ENCODE measurements at regions not wholly inside any gene's neighbourhood (a gene's known extent, or its start where the extent isn't known, plus 50 kb on each side); places are given as distances from the start of the nearest gene placed in this dataset.
A peak's percentile ranks its signal among the peaks of the same experiment; 100 is the strongest.

DNA sequence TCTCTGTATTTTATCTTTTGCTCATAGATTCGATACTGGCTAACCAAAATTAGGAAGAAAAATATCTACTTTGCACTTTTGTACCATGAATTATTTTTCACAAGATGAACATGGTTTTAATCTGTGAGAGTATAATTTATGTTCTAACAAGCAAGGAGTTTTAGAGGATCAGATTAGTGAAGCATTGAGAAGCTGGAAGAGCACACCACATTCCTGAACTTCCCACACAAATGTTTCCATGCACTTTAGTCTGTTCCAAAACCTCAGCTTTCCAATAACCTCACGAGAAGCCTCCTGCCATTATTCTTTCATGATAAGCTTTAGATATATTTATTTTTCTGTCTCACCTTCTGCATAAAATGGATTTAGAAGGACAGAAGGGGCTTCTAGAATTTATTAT, 98.7 kb upstream of the MPDZ start:
- DNase-seq: no peak

DNA sequence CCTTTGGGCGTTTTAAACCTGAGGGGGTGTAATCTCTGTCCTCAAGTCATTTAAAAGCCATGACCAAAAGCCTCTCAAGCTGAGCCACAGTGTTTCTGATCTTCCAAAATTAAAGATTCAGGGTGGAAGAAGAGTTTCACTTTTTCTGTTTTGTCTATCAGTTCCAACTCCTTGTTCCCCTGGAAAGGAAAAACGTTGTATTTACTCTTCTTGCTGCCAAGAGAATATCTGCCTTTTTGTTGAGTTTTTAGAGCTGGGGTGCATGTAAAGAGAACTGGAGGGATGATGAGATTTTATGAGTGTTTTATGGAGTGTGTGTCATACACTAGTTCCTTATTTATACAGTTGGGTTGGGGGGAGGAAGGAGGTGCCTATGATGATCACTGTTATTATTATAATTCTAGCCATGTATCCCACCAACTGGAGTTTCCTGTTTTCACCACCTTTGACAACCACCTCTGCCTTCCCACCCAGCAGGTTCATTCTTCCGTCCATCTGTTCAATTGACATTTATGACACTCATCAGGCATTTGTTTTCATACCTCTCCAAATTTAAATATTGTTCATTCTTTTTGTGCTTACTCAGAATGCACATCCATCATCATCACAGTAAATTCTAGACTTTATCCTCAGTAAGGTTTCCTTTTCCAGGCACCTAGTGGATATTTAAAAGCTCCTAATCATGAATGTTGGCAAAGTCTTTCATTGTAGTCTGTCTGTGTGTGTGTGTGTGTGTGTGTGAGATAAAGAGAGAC, 97.9 kb upstream of the MPDZ start:
- no peak for DNase-seq

DNA sequence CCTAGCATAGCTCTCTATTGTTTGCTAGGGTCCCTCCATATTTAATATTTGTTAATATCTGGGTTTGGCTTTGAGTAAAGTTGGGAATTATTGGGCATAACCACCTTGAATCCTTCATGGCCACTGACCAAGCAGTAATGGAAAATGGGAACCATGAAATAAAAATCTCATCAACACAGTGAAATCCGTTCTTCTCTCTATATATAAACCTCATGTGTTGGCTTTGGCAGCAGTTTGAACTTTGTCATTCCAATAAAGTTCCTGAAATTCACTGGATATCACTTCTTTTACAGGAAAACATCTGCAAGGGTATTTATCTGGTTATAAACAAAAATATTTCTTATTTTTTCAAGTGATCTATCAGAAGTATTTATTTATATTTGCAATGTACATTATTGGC, 93.0 kb upstream of the MPDZ start:
- DNase-seq: no peak

DNA sequence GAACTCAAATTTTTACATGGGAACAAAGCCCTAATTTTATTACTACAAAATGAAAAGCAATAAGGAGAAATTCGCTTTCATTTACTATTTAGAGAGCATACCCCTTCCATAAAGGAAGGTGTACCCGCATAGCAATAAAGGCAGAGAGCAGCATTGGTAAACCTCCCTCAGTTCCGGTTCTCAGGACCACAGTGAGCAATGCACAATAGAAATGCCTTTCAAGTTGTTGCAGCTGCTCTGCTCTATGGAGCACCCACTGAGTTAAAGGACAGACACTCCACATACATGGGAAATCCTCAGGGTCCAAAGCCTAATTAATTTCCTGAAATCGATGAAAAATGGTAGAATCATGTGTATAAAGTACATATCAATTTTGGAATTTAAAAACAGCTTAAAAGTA, 89.9 kb upstream of the MPDZ start:
- DNase-seq: no peak

DNA sequence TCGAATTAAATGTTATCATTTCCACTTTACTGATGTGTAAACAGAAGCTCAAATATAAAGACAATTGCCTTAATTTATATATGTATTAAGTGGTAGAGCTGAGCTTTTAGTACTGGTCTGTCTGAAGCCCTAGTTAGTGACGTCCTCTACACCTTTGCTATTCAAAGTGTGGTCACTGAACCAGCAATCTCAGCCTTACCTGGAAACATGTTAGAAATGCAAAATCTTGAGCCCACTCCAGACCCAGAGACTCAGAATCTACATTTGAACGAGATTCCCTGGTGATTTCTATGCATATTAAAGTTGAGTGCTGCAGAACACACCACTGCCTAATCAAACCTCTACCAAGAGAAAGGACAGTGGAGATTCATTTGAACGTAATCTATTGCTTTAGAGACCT, 88.3 kb upstream of the MPDZ start:
- DNase-seq: no peak

DNA sequence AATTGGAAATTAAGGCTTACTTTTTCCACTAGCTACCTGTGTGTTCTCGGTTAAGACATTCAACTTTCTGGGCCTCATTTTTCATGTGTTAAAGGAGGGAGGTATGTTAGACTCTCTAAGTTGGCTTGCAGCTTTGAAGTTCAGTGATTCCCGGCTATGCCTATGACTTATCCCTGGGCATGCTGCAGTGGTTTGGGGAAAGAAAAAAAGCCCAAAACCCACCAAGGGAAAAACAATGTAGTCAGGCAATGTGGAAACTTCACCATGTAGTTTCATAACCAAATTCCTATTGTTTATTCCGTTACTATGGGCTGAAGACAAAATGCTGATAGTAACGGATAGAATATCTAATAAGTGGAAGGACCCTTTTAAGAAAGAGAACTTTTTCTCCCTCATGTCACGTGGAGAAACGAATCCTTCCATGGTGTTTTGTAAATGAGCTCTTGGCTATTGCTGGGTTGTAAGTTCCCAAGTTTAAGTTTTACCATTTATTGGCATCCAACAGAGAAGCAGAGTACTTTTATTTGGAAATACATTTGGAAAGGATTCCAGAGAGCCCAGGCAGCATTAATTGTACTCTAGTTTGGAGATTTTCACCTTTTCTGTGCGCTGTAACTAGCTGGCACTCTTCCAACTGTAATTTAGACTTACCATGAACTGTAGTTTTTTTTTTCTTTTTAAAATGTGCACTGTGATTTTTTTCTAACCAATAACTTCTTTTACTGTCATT, 84.9 kb upstream of the MPDZ start:
- DNase-seq: no peak

DNA sequence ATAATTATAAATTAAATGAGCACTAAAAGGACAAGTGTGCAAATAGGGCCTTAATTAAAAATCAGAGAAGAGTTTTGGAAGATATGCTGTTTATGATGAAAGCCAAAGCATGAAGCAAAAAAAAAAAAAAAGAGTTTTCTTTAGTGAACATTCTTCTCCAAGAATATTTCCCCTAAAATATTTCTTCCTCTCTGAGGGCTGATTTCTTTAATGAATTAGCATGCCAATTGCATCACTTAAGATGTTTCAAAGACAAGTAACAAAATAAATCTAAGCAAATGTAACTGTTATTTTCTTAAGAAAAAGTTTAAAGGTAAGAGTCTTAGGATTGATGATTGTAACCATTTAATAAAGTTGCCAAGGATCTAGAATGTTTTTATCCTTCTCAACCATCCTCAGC, 81.6 kb upstream of the MPDZ start:
- no peak for DNase-seq

DNA sequence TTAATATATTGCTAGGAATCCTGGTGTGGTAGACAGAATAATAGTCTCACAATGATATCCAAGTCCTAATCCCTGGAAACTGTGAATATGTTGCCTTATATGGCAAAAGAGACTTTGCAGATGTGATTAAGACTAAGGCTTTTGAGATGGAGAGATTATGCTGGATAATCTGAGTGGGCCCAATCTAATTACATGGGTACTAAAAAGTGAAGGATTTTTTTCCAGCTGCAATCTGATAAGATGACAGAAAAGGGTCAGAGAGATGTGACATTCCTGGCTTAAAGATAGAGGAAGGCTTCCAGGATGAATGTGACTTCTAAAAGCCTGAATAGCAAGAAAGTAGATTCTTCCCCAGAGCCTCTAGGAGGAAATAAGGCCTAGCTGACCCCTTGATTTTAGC, 80.7 kb upstream of the MPDZ start:
- DNase-seq: no peak

DNA sequence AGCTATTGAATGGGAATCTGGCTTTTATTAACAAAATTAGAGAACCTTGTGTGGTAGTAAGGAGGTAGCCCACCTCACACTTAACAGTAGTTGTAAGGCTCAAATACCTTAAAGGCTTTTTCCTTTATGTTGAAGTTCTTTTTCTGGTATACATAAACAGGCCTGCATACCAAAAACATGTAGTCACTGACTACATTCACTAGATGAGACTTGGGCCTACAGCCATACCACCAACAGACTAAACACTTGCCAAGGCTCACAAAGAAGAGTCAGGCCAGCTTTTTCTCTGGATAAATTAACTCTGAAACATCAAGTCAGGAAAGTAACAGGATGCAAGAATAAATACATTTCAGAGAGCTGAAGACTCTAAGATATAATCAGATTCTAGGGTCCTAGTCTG, 78.6 kb upstream of the MPDZ start:
- DNase-seq: no peak

DNA sequence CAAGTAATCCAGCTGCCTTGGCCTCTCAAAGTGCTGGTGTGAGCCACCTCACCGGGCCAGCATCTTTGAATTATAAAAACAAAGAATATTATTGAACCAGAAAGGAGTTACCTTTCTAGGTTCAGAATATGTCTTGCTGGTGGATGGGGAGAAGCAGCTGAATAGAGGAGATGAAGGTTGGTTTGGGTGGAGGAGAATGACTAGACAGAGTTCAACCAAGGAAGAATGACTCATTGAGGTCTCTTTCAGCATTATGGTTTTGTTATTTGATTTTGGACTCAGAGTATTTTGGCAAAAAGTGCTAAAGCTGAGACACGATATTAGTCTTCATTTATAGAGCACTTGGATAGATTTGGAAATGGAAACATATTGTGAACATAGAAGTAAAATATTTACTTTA, 75.2 kb upstream of the MPDZ start:
- DNase-seq: no peak

DNA sequence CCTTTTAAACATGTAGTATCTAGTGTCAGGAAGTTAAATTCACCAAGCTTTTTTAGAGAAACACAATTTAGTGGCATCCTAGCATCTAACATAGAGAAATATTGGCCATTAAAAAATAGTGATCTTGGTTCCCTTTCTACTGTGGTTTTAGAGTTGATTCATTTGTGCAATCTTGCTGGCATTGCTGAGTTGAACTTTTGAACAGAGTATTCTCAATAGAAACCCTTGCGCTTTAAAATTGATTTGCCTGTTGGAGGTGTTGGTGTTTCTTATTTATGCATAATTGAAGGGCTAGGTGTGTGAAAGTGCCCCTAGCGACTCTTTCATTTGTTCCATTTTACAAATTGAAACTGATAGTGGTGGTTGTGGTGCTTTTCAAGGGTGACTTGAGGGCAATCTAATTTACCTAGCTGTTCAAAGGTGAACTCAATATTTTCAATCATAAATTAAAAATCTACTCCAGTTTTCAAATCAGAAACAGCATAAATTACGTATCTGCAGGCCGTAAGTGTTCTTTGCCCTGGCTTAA, 73.0 kb upstream of the MPDZ start:
- no peak for DNase-seq

DNA sequence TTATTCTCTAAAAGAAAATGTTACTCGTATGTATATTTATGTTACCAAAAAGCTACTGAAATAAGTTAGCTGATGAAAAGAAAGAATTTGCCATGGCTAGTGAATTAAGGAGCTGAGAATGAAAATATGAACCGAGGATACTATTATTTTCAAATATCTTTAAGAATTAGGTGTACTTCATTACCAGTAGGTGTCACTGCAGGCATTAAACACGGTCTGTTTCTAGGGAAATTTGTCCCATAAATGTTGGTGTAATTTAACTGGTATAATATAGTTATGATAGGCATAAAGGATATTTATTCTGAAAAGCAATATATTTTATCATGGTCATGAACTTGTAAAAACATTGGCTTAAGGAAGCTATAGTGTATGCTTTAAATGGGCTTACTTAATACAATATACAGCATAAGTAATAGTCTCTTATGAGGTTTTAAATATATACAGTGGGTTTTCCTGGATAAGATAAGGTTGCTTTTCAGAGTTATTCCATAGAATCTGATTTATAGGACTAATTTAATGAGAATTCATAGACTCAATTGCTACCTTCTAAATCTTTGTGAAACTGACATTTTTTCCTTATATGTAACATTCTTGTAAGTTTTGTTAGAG, 72.4 kb upstream of the MPDZ start:
- peak; percentile 3 for DNase-seq

DNA sequence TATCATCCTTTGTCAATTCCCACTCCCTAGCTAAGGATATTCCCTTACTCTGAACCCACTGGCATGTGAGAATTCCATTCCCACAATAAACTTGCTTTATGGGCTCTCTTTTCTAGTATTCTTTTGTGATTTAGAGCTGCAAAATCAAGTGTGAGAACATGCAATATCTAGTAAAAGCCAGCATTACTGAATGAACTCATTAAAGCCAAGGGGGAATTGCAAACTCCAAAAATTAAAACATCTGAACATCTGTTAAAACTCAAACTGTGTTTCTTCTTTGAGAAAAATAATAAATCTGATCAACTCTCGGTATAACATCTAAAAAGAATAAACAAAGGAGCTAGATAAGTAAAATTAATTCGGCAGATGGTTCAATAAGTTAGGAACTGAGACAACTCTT, 53.1 kb upstream of the MPDZ start:
- DNase-seq: no peak

DNA sequence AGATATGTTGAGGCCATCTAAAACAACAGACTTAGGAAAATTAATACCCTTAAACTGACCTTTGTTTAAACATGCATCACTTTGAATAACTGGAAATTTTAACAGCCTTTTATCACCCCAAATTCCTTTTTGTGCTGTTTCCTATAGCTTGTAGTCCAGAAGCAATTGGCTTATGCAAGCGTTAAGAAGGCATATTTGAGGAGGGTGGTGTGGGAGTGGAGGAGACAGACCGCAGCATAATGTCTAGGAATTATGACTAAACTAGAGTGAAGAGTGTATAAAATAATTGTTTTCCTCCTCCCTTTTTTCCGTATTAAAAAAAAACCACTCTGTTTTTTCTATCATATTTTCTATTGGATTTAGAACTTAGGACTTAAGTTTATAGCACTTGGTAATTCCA, 51.8 kb upstream of the MPDZ start:
- DNase-seq: no peak

DNA sequence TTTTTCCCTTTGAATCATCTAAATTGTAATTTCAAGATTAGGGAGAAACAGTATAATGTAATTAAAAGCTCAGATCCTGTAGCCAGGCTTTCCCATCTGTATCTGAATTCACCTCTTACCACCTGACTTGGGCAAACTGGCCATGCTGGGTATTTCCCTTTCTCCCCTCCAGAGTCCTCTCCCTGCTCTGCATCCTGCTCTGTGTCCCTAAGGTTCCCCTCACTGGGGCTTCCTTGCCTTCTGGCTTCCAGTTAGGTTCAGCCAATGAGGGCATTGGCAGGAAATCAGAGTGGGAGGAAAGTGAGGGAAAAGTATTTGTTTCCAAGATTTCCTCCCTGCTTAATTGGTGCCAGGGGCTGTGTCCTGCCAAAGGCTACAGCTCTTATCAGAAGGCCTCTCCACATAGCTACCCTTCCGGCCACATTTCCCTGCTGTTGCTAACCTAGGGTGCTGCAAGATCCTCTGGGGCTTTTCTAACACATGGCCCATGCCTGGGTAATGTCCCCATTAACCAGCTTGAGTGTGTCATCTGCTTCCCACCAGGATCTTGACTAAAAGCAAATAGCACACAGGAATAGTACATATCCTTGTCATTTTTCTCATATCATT, 51.0 kb upstream of the MPDZ start:
- DNase-seq: no peak
